Spleen (tissue), 11 donors: ENCODE measurements at regions not wholly inside any gene's neighbourhood (a gene's known extent, or its start where the extent isn't known, plus 50 kb on each side); places are given as distances from the start of the nearest gene placed in this dataset.
"Not testable (repeated sequence)": the region's sequence is repeated elsewhere in the genome, so short reads cannot be mapped to it uniquely, and the experiment has no call there.

Source experiments
- DNase-seq: peaks from one replicate; pipeline ENCODE4 v3.0.0-alpha.2; 2020
- H3K27ac ChIP-seq, 8 donors: fragments of 200-600 bp; sonication (generic) in 7 of 8; 1 replicate in 4 of 8; 2 replicates in 4 of 8; pipeline versions ENCODE4 v1.5.0 to v1.8.0; 2016 to 2021; ENCODE audit warnings: inconsistent platforms in 4 of 8, mild to moderate bottlenecking in 4 of 8, moderate library complexity in 1 of 8
- H3K27me3 ChIP-seq, 7 donors: fragments of 200-600 bp; sonication (generic) in 6 of 7; replicated peaks in 1 of 7; 1 replicate in 4 of 7; 2 replicates in 3 of 7; pipeline versions ENCODE4 v1.5.0 to v1.8.0; 2016 to 2021; ENCODE audit warnings: inconsistent platforms in 3 of 7, mild to moderate bottlenecking in 1 of 7
- H3K36me3 ChIP-seq, 6 donors: fragments of 200-600 bp; sonication (generic) in 5 of 6; 1 replicate in 4 of 6; 2 replicates in 2 of 6; pipeline versions ENCODE4 v1.5.0 to v1.8.0; 2016 to 2021; ENCODE audit warnings: inconsistent platforms in 2 of 6
- H3K4me1 ChIP-seq, 6 donors: fragments of 200-600 bp; sonication (generic) in 5 of 6; 1 replicate in 3 of 6; 2 replicates in 3 of 6; pipeline versions ENCODE4 v1.5.0 to v1.8.0; 2016 to 2021; ENCODE audit warnings: inconsistent platforms in 3 of 6
- H3K4me3 ChIP-seq, 8 donors: fragments of 200-600 bp; sonication (generic) in 7 of 8; 1 replicate in 4 of 8; 2 replicates in 4 of 8; pipeline versions ENCODE4 v1.5.0 to v1.8.0; 2016 to 2021; ENCODE audit warnings: inconsistent platforms in 4 of 8, mild to moderate bottlenecking in 4 of 8, moderate library complexity in 2 of 8
- H3K9me3 ChIP-seq, 8 donors: fragments of 200-600 bp; sonication (generic) in 7 of 8; 1 replicate in 4 of 8; 2 replicates in 4 of 8; pipeline versions ENCODE4 v1.5.0 to v1.8.0; 2016 to 2021; ENCODE audit warnings: inconsistent platforms in 4 of 8
- POLR2A ChIP-seq, 3 donors: fragments of 450-650 bp; IDR thresholded peaks; one replicate each; pipeline ENCODE4 v1.5.1; 2017; ENCODE audit warnings: antibody characterized with exemption in 3 of 3, mild to moderate bottlenecking in 1 of 3
- POLR2AphosphoS5 ChIP-seq, 3 donors: sonication (generic); formaldehyde crosslinking; IDR thresholded peaks; one replicate each; pipeline ENCODE4 v1.5.1; 2017; ENCODE audit warnings: antibody characterized with exemption in 3 of 3
- WGBS, 5 donors: extraction: QIAGEN DNeasy Blood & Tissue Kit in 3 of 5; methylation state at CpG; one replicate each; pipeline versions ENCODE4 v1.1.5 to v1.1.7; 2013 to 2018; 5-methylcytosine and 5-hydroxymethylcytosine counted together
- intact Hi-C: fragments of 100-400 bp; cut with DNase I; formaldehyde crosslinking; loops from one replicate; pipeline ENCODE4 v1.15.0; 2023; ENCODE audit warnings: low total_unique reads
- TF ChIP-seq, protein P1 (sequence below), 11 experiments: fragments of 200-600 bp in 7 of 11; fragments of 450-650 bp in 4 of 11; sonication (generic) in 4 of 11; IDR thresholded peaks in 8 of 11; conservative IDR thresholded peaks in 3 of 11; 1 replicate in 7 of 11; 2 replicates in 4 of 11; pipeline versions ENCODE4 v1.4.0 to v1.8.0; 2016 to 2021; ENCODE audit warnings: antibody characterized with exemption in 11 of 11, inconsistent platforms in 4 of 11, mild to moderate bottlenecking in 1 of 11
- donor health status: healthy with polysubstance abuse.
- donor health status: DM: no; HTN: no; CAD: no; lungs with moderate emphysema.
- donor health status: DM: no; HTN: no; CAD: no.
- donor health status: Bipolar disorder and iron deficiency.
- donor health status: healthy.
- donor health status: DM: no; HTN: no; CAD: no.
- donor health status: DM: yes; HTN: yes; CAD: no.

DNA sequence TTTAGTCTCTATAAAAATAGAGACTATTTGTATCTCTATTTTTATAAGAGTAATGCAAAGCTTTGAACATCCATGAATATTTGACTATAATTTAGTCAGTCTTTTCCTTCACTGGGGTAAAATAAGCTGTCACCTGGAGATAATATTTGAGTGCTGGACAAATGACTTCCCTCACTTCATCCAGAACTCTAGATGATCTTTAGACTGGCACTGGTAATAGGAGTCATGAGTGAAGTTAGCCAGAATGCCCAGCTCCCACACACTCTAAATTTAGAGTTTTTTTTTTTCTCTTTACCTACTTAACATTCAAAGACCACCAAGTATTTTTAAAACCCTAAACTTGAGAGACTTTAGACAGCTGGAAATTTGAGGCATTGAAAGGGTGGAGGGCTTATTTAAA is 100.7 kb downstream of the LSMEM1 start:
- intact Hi-C loops, result no loop called here
- TF ChIP-seq POLR2A (IDR thresholded peaks at IDR 0.05), result no peak
- TF ChIP-seq POLR2AphosphoS5 (IDR thresholded peaks at IDR 0.05), result no peak
- TF ChIP-seq, protein P1, sequence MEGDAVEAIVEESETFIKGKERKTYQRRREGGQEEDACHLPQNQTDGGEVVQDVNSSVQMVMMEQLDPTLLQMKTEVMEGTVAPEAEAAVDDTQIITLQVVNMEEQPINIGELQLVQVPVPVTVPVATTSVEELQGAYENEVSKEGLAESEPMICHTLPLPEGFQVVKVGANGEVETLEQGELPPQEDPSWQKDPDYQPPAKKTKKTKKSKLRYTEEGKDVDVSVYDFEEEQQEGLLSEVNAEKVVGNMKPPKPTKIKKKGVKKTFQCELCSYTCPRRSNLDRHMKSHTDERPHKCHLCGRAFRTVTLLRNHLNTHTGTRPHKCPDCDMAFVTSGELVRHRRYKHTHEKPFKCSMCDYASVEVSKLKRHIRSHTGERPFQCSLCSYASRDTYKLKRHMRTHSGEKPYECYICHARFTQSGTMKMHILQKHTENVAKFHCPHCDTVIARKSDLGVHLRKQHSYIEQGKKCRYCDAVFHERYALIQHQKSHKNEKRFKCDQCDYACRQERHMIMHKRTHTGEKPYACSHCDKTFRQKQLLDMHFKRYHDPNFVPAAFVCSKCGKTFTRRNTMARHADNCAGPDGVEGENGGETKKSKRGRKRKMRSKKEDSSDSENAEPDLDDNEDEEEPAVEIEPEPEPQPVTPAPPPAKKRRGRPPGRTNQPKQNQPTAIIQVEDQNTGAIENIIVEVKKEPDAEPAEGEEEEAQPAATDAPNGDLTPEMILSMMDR (IDR thresholded peaks at IDR 0.05 in 8 of 11, conservative IDR thresholded peaks at IDR 0.05 in 3 of 11), result no peak
- no peak overlapping the region for H3K27ac ChIP-seq
- H3K36me3 ChIP-seq, result no peaks in the 10 kb centered on the region
- H3K4me1 ChIP-seq, result no peaks in the 10 kb centered on the region
- no peak for DNase-seq
- peaks cover 0 to 5% (median 1%) of the 10 kb centered on the region in 8 donors for H3K9me3 ChIP-seq
- no peak overlapping the region for H3K4me3 ChIP-seq
- peaks cover 0 to under 1% (median 0%) of the 10 kb centered on the region in 7 donors for H3K27me3 ChIP-seq

- no peak for TF ChIP-seq POLR2AphosphoS5 (IDR thresholded peaks at IDR 0.05)
- TF ChIP-seq POLR2A (IDR thresholded peaks at IDR 0.05), result no peak
- TF ChIP-seq, protein P1 (IDR thresholded peaks at IDR 0.05 in 8 of 11, conservative IDR thresholded peaks at IDR 0.05 in 3 of 11), result no peak
- peaks cover 0 to 5% (median 0%) of the 10 kb centered on the region in 7 donors for H3K27me3 ChIP-seq
- no peak overlapping the region for H3K27ac ChIP-seq
- intact Hi-C loops, result no loop called here
- no peak overlapping the region for H3K4me3 ChIP-seq
- no peak for DNase-seq
- no peaks in the 10 kb centered on the region for H3K36me3 ChIP-seq
- H3K4me1 ChIP-seq, result no peaks in the 10 kb centered on the region
- H3K9me3 ChIP-seq, result no peaks in the 10 kb centered on the region
- whole genome bisulfite sequencing, 5 donors, result 72 to 82% (median 79%) methylated on average over 2 of the region's 2 CpGs
Measured at GRCh38 chr7:112584290-112584689, 103.5 kb downstream of the LSMEM1 start.

DNA sequence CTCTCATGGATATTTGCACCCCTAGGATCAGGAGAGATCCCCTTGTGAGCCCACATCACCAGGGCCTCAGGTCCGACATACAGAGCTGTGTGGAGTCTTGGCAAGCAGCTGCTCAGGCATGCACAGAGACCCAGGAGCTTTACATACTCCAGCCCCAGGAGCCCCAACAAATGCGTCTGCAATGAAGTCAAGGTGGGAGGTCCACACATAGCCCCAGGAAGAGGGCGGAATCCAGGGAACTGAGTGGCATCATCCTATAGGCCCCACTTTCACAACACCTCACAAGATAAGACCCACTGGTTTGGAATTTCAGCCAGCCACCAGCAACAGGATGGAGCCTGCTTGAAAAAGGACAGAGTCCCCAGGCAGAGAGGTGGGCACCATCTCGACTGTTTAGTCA is 106.7 kb downstream of the LSMEM1 start:
- intact Hi-C loops, result no loop called here
- H3K27ac ChIP-seq, result no peak overlapping the region
- 79 to 91% (median 86%) methylated on average over 4 of the region's 4 CpGs for WGBS, 5 donors
- no peak for DNase-seq
- TF ChIP-seq POLR2AphosphoS5 (IDR thresholded peaks at IDR 0.05) (no peak), POLR2A (IDR thresholded peaks at IDR 0.05) (no peak)
- TF ChIP-seq, protein P1 (IDR thresholded peaks at IDR 0.05 in 8 of 11, conservative IDR thresholded peaks at IDR 0.05 in 3 of 11), result no peak
- no peaks in the 10 kb centered on the region for H3K4me1 ChIP-seq
- no peaks in the 10 kb centered on the region for H3K9me3 ChIP-seq
- no peaks in the 10 kb centered on the region for H3K36me3 ChIP-seq
- H3K27me3 ChIP-seq, result peaks cover 0 to 5% (median 0%) of the 10 kb centered on the region in 7 donors
- no peak overlapping the region for H3K4me3 ChIP-seq

GRCh38 chr7:112592565-112593263 is 111.9 kb downstream of the LSMEM1 start:
- H3K4me3 ChIP-seq, H3K4me1 ChIP-seq, H3K27me3 ChIP-seq, H3K36me3 ChIP-seq, H3K27ac ChIP-seq, H3K9me3 ChIP-seq, DNase-seq, intact Hi-C loops: not testable (repeated sequence)
- WGBS, 5 donors, result 54 to 93% (median 83%) methylated on average over 4 of the region's 4 CpGs
